Glomerular visceral epithelial cell (primary cell): ENCODE measurements at regions not wholly inside any gene's neighbourhood (a gene's known extent, or its start where the extent isn't known, plus 50 kb on each side); places are given as distances from the start of the nearest gene placed in this dataset.
A peak's percentile ranks its signal among the peaks of the same experiment; 100 is the strongest.

Experiments
- DNase-seq: peaks from one replicate; pipeline ENCODE4 v3.0.0-alpha.2; 2016; ENCODE audit errors: extremely low spot score

DNA sequence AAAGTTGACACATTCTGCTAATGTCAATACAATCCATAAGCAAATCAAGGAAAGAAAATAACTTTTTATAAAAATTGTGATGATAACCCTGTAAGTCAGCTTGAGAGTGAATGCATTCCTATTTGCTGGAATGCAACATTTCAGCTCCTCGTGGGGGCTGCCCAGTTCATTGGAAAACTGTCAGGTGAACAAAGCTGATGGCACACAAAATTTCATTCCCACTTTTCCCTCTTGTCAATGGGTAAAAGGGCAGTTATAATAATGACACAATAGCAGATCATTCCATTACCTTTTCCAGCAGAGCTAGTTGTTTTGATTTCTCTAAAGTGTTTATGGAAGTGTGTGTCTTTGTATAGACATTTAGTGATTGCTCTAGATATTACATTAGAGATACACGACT, 1124.6 kb upstream of the MAP3K7 start:
- DNase-seq: no peak

GRCh38 chr6:91710342-91710741, 1123.5 kb upstream of the MAP3K7 start:
- DNase-seq: no peak

GRCh38 chr6:91708534-91708933, 1121.7 kb upstream of the MAP3K7 start:
- no peak for DNase-seq

DNA sequence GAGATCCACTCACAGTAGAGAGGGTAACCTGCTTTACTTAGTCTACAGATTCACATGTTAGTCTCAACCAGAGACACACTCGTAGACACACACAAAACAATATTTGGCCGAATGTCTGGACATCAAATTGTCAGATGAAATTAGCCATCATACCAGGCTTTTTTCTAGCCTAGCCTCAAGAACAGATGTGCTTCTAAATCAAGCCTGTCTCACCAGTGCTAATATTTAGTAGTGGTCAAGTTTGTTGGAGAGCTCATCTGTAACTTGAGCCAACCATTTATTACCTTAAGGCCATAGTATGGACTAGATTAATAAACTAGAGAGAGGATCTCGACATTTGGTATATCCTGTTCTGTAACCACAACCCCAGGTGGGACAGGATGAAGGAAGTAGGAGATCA, 1118.8 kb upstream of the MAP3K7 start:
- DNase-seq: no peak

GRCh38 chr6:91704531-91704930, 1117.7 kb upstream of the MAP3K7 start:
- DNase-seq: peak; percentile 36

DNA sequence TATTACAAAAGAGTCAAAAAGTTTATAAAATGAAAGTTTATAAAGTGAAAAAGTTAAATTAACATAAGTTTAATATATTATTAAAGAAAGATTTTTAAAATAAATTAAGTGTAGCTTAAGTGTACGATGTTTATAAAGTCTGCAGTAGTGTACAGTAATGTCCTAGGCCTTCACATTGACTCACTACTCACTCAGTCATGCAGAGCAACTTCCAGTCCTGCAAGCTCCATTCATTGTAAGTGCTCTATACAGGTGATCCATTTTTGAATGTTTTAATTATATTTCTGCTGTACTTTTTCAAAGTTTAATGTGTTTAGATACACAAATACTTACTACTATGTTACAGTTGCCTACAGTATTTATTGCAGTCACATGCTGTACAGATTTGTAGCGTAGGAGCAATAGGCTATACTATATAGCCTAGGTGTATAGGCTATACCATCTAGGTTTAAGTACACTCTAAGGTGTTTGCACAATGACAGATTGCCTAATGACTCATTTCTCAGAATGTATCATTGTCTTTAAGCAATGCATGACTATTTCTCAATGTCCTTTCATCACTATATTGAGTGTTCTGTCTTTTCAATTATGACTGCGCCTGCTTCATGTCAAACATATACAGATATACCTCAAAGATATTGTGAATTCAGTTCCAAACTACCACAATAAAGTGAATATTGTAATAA, 1110.3 kb upstream of the MAP3K7 start:
- no peak for DNase-seq

DNA sequence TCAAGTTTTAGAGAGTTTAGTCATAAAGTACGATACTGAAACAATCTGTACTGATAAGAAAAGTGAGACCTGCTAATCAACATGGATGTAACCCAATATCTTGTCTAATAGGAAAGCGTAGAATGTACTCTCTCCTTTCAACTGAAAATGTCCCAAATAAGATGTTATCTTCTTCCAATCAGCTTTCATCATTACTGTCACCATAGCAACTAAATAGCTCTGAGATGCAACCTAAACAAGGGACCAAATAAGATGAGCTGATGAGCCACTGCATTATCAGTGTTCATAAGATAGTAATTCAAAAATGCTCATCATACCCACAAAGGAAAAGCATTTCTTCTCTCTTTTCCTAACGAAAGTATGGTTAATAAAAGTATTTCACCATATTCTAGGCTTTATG, 1108.3 kb upstream of the MAP3K7 start:
- DNase-seq: no peak

GRCh38 chr6:91694016-91694654, 1107.3 kb upstream of the MAP3K7 start:
- no peak for DNase-seq

- peak; percentile 13 for DNase-seq
These were observed 1104.6 kb upstream of the MAP3K7 start for GRCh38 chr6:91691449-91691848.

- no peak for DNase-seq
These were observed 1096.4 kb upstream of the MAP3K7 start for GRCh38 chr6:91683240-91683639.

DNA sequence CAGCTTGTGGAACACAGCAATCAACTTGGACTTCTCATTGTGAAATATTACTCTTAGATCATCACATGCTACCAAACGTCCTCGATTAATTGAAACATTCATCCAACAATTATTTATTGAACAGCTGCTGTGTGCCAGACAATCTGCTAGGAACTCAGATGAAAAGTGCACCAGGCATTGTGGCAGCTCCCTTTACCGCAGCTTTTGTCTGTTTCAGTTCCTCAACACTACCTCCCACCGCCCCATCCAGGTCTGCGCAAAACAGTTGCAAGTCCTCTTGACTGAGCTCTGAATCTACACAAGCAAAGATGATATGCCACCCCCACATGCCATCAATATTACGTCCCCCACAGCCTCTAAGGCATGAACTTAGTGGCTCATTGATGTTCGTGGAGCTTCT, 1094.4 kb upstream of the MAP3K7 start:
- no peak for DNase-seq

GRCh38 chr6:91678679-91679446, 1092.0 kb upstream of the MAP3K7 start:
- no peak for DNase-seq

DNA sequence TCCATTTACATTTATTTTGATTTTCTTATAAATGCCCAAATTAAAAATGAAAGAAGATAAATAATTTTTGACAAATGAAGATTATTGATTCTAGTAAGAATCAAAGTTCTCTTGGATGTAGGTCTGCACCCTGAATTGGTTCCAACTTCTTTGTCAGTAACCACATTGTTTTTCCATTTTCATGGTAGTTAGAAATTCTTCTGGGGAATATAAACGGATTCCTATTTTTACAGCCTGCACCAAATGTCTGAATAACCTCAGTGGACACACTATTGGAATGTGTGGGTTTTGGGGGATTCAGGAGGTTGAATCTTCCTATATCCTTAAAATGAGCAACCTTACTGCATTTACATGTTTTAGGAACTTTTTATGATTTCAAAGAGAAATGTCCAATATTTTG, 1085.3 kb upstream of the MAP3K7 start:
- no peak for DNase-seq

GRCh38 chr6:91669871-91670268, 1083.0 kb upstream of the MAP3K7 start:
- no peak for DNase-seq

GRCh38 chr6:91669154-91669870, 1082.4 kb upstream of the MAP3K7 start:
- DNase-seq: no peak

GRCh38 chr6:91667596-91667995, 1080.7 kb upstream of the MAP3K7 start:
- DNase-seq: no peak

DNA sequence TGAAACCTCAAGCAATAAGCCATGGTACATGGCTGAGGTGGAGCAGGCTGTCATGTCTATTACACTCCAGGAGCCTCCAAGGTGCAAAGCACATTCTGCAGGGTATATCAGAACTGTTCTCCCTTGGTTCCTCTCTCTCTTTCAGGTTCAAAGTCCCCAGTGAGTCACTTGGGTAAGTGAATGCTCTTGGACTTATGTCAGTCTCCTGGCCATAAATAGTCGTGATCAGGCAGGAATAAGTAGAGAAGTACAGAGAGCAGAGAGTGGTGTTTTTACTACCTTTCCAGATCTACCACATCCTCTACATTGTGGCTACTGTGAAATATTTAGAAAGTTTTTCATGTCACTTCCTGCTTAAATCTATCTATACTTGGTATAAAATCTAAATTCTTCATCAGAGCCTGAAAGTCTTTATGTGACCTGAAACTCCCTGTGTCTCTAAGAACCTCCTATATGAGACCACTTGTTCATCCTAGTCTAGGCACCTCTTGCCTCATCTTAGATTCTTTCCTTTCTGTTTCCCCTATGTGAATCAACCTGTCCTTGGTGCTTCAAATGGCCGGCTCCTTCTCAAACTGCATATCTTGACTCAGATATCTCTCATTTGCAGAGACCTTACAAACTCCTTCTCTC, 1077.6 kb upstream of the MAP3K7 start:
- DNase-seq: peak; percentile 2

GRCh38 chr6:91660893-91661292, 1074.0 kb upstream of the MAP3K7 start:
- DNase-seq: no peak

GRCh38 chr6:91659891-91660290, 1073.0 kb upstream of the MAP3K7 start:
- peak; percentile 26 for DNase-seq

DNA sequence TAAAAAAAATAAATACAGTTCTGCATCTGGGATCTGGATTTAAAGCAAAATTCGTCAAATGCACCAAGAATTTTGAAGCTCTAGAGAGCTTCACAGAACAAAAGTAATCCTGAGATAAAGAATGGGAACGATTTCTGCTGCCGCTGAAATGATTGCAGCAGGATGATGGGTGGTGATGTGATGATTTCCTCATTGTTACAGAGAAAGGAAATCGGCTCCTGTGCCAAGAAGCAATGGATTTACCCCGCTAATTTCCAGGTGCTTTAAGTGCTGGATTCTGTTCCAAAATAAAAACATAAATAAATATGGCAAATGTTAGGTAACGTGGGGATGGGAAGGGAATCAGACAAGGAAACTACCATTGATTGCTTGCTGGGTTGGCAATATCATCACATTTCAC, 1067.9 kb upstream of the MAP3K7 start:
- no peak for DNase-seq

DNA sequence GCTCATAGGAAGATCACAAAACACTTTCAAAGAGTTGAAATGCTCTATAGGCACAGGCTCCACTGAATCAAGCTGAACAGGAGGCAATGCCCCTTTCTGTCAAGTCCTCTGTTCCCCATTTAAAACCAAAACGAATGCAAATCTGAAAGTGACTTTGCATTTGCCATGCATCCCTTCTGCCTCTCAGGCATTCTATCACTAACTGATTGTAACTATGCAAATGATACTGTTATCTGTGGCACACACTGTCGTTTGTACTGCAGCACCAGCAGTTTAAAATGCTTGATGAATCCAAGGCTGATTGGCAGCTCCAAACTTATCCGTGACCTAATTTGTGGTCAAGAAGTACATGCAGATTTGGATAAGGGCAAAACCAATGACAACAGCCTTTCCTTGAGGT, 1067.5 kb upstream of the MAP3K7 start:
- DNase-seq: no peak

DNA sequence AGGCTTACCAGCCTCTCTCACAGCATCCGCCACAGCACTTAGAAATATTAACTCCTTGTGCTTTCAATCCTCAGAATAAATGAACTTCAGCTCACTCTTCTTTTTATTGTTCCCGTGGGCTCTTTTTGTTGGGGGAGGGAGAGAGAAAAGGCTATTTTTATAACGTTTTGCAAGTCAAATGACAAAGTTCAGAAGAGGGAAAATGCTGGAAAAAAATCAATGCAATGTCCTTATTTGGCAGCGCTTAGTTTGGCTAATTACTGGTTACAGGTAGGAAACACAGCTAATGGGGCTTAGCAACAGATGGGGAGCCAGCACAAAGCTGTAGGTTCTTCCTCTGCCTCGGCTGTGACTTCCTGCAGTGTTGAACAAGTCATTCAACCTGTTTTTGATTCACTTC, 1067.0 kb upstream of the MAP3K7 start:
- no peak for DNase-seq
